D721Med (cell line): ENCODE measurements at regions not wholly inside any gene's neighbourhood (a gene's known extent, or its start where the extent isn't known, plus 50 kb on each side); places are given as distances from the start of the nearest gene placed in this dataset.
"Not testable (repeated sequence)": the region's sequence is repeated elsewhere in the genome, so short reads cannot be mapped to it uniquely, and the experiment has no call there.

ENCODE experiments used
- DNase-seq: peaks from one replicate; pipeline ENCODE4 v3.0.0; 2011; ENCODE audit warnings: low spot score; ENCODE audit not compliant: insufficient read length
- FAIRE-seq: peaks from 2 replicates; lab custom pipeline; 2011; peaks lifted over from hg19 to GRCh38; lab: Jason Lieb, UNC
- CTCF ChIP-seq: IDR thresholded peaks from 2 replicates; pipeline ENCODE4 v1.5.1; 2012; ENCODE audit warnings: mild to moderate bottlenecking, control low read depth; ENCODE audit not compliant: insufficient read depth; ENCODE audit errors: missing control alignments

- no peak for TF ChIP-seq CTCF
- FAIRE-seq (no peak), DNase-seq (no peak)
Measured at GRCh38 chr12:33609910-33610309, 170.3 kb upstream of the SYT10 start.

GRCh38 chr12:33614630-33615029 lies 175.0 kb upstream of the SYT10 start:
- no peak for DNase-seq
- FAIRE-seq: no peak
- TF ChIP-seq CTCF: no peak

- TF ChIP-seq CTCF: no peak
- no peak for FAIRE-seq
- DNase-seq: no peak
Measured at GRCh38 chr12:33617218-33617617, 177.6 kb upstream of the SYT10 start.

- DNase-seq: no peak
- no peak for FAIRE-seq
Measured at GRCh38 chr12:33628087-33628486, 188.5 kb upstream of the SYT10 start.

GRCh38 chr12:33634544-33634943 lies 194.9 kb upstream of the SYT10 start:
- no peak for FAIRE-seq
- TF ChIP-seq CTCF: no peak
- DNase-seq: no peak

More at GRCh38 chr12:33628087-33628486, 188.5 kb upstream of the SYT10 start:
- TF ChIP-seq CTCF: peak; percentile 38

- DNase-seq, FAIRE-seq: not testable (repeated sequence)
Measured at GRCh38 chr12:33636930-33637329, 197.3 kb upstream of the SYT10 start.

- TF ChIP-seq CTCF: no peak
- DNase-seq (no peak), FAIRE-seq (no peak)
Measured at GRCh38 chr12:33639975-33640374, 200.4 kb upstream of the SYT10 start.

GRCh38 chr12:33649992-33650391 lies 210.4 kb upstream of the SYT10 start:
- FAIRE-seq: no peak

More at GRCh38 chr12:33649992-33650391, 210.4 kb upstream of the SYT10 start:
- no peak for DNase-seq
- no peak for TF ChIP-seq CTCF
